ENCODE measurements at regions not wholly inside any gene's neighbourhood (a gene's known extent, or its start where the extent isn't known, plus 50 kb on each side); places are given as distances from the start of the nearest gene placed in this dataset.

GRCh38 chr5:166671811-166672210 is 1619.6 kb upstream of the WWC1 start:
- peaks cover 0 to 17% (median 9%) of the 10 kb centered on the region in 11 donors for H3K9me3 Mint-ChIP-seq
- DNase-seq: no peak
- H3K4me3 Mint-ChIP-seq: no peak overlapping the region
- H3K4me1 Mint-ChIP-seq: no peaks in the 10 kb centered on the region
- intact Hi-C loops (cut with micrococcal nuclease): no loop called here
- no peak overlapping the region for H3K4me3 ChIP-seq (ENCODE audit: low read length)
- CTCF ChIA-PET: no interaction called here
- ATAC-seq: no peak
- POLR2A ChIA-PET: no interaction called here
- no peaks in the 10 kb centered on the region for H3K9me3 ChIP-seq (ENCODE audit: control insufficient read depth in 2 of 3, low read length in 3 of 3)
- no peak overlapping the region for H3K27ac Mint-ChIP-seq
- no peaks in the 10 kb centered on the region for H3K4me1 ChIP-seq (ENCODE audit: control insufficient read depth in 2 of 2, insufficient read depth in 2 of 2, low read length in 2 of 2)
- H3K36me3 Mint-ChIP-seq: no peaks in the 10 kb centered on the region
- H3K27me3 ChIP-seq (ENCODE audit: control insufficient read depth in 2 of 2, insufficient read depth in 2 of 2, low read length in 2 of 2): no peaks in the 10 kb centered on the region
- no peak overlapping the region for H3K27ac ChIP-seq (ENCODE audit: low read depth, low read length)
- no peaks in the 10 kb centered on the region for H3K27me3 Mint-ChIP-seq
- H3K36me3 ChIP-seq (ENCODE audit: control insufficient read depth in 2 of 3, insufficient read depth in 3 of 3, low read length in 3 of 3): no peaks in the 10 kb centered on the region

DNA sequence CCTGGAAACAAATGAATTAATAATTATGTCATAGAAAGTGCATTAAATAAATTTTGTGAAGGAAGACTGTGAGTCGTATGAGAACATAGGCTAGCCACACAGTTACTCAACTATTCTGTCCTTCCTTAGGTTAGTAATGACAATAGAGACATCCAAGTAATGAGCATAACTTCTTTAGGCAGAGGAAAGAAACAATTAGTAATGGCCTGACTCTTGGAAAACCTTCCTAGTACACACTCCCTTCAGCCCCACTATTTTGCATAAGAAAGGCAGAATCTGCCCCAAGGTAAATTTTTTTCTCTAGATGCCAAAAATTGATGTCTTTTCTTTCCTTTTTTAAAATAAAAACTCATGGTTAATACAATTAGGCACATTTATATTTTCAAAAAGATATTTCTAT is 1619.0 kb upstream of the WWC1 start:
- Histone ChIP-seq H3K36me3 (ENCODE audit: control insufficient read depth in 2 of 3, insufficient read depth in 3 of 3, low read length in 3 of 3) (no peaks in the 10 kb centered on the region), H3K27me3 (ENCODE audit: control insufficient read depth in 2 of 2, insufficient read depth in 2 of 2, low read length in 2 of 2) (no peaks in the 10 kb centered on the region), H3K4me3 (ENCODE audit: low read length) (no peak overlapping the region), H3K27ac (ENCODE audit: low read depth, low read length) (no peak overlapping the region), H3K9me3 (ENCODE audit: control insufficient read depth in 2 of 3, low read length in 3 of 3) (no peaks in the 10 kb centered on the region), H3K4me1 (ENCODE audit: control insufficient read depth in 2 of 2, insufficient read depth in 2 of 2, low read length in 2 of 2) (no peaks in the 10 kb centered on the region)
- no peak overlapping the region for H3K27ac Mint-ChIP-seq
- DNase-seq (no peak), ATAC-seq (no peak)
- peaks cover 0 to 17% (median 10%) of the 10 kb centered on the region in 11 donors for H3K9me3 Mint-ChIP-seq
- no peaks in the 10 kb centered on the region for H3K4me1 Mint-ChIP-seq
- POLR2A ChIA-PET: no interaction called here
- H3K27me3 Mint-ChIP-seq: no peaks in the 10 kb centered on the region
- CTCF ChIA-PET: no interaction called here
- intact Hi-C loops (cut with micrococcal nuclease): no loop called here
- H3K4me3 Mint-ChIP-seq: no peak overlapping the region
- H3K36me3 Mint-ChIP-seq: no peaks in the 10 kb centered on the region

DNA sequence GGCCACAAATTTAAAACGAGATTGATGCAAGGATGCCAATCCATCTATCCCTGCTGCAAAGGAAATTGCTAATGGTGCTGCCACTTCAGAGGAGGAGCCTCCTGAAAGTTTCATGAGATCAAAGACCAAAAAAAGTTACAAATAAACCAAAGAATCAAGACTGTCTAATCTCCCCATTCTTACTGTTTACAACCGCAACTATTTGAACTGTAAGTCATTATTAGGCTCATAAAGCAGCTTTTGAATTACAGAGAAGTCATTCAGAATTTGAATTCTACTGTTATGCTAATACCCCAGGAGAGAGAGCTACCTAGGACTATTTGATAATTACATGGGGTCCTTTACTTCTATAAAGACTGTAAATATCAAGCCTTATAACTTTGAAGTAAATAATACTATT is 1613.6 kb upstream of the WWC1 start:
- Mint-ChIP-seq H3K27me3 (no peaks in the 10 kb centered on the region), H3K4me1 (no peaks in the 10 kb centered on the region), H3K36me3 (peaks cover 0 to 5% (median 0%) of the 10 kb centered on the region in 5 donors), H3K27ac (no peak overlapping the region), H3K4me3 (no peak overlapping the region), H3K9me3 (peaks cover 2 to 17% (median 8%) of the 10 kb centered on the region in 11 donors)
- intact Hi-C loops (cut with micrococcal nuclease): no loop called here
- POLR2A ChIA-PET: no interaction called here
- Histone ChIP-seq H3K27ac (ENCODE audit: low read depth, low read length) (no peak overlapping the region), H3K9me3 (ENCODE audit: control insufficient read depth in 2 of 3, low read length in 3 of 3) (no peaks in the 10 kb centered on the region), H3K36me3 (ENCODE audit: control insufficient read depth in 2 of 3, insufficient read depth in 3 of 3, low read length in 3 of 3) (no peaks in the 10 kb centered on the region), H3K4me1 (ENCODE audit: control insufficient read depth in 2 of 2, insufficient read depth in 2 of 2, low read length in 2 of 2) (no peaks in the 10 kb centered on the region), H3K4me3 (ENCODE audit: low read length) (no peak overlapping the region), H3K27me3 (ENCODE audit: control insufficient read depth in 2 of 2, insufficient read depth in 2 of 2, low read length in 2 of 2) (no peaks in the 10 kb centered on the region)
- CTCF ChIA-PET: no interaction called here
- ATAC-seq: no peak
- no peak for DNase-seq

DNA sequence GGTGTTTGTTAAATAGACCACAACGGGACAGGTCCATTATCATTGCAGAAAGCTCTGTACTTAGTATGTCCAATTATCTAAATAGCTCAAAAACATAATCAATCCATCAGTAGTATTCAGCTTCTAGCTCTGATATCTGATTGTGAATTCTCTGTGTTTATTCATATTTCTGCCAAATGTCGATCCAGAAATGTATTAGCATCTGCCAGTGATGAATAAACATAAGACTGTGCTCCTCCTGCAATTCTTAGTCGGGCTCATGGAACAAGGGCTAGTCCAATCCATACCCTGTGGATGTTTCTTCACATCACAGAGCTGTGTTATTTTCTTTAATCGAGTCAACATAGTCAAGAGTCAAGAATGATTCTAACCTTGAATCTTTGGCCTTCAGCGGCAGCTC is 1612.1 kb upstream of the WWC1 start:
- H3K36me3 ChIP-seq (ENCODE audit: control insufficient read depth in 2 of 3, insufficient read depth in 3 of 3, low read length in 3 of 3): no peaks in the 10 kb centered on the region
- Mint-ChIP-seq H3K27me3 (no peaks in the 10 kb centered on the region), H3K27ac (no peak overlapping the region), H3K9me3 (peaks cover 2 to 21% (median 8%) of the 10 kb centered on the region in 11 donors), H3K36me3 (peaks cover 0 to 5% (median 0%) of the 10 kb centered on the region in 5 donors), H3K4me3 (no peak overlapping the region), H3K4me1 (no peaks in the 10 kb centered on the region)
- H3K4me3 ChIP-seq (ENCODE audit: low read length): no peak overlapping the region
- DNase-seq (no peak), ATAC-seq (no peak)
- no peaks in the 10 kb centered on the region for H3K9me3 ChIP-seq (ENCODE audit: control insufficient read depth in 2 of 3, low read length in 3 of 3)
- H3K4me1 ChIP-seq (ENCODE audit: control insufficient read depth in 2 of 2, insufficient read depth in 2 of 2, low read length in 2 of 2): no peaks in the 10 kb centered on the region
- intact Hi-C loops (cut with micrococcal nuclease): no loop called here
- no peaks in the 10 kb centered on the region for H3K27me3 ChIP-seq (ENCODE audit: control insufficient read depth in 2 of 2, insufficient read depth in 2 of 2, low read length in 2 of 2)
- ChIA-PET POLR2A (no interaction called here), CTCF (interaction anchor here (1.2 kb wide), 1 partner anchor 12 kb away, joined by 3 read pairs; no protein-coding TSS in a partner anchor)
- no peak overlapping the region for H3K27ac ChIP-seq (ENCODE audit: low read depth, low read length)

- H3K4me1 Mint-ChIP-seq: no peaks in the 10 kb centered on the region
- intact Hi-C loops (cut with micrococcal nuclease): no loop called here
- H3K36me3 Mint-ChIP-seq: no peaks in the 10 kb centered on the region
- H3K36me3 ChIP-seq (ENCODE audit: control insufficient read depth in 2 of 3, insufficient read depth in 3 of 3, low read length in 3 of 3): no peaks in the 10 kb centered on the region
- H3K27me3 Mint-ChIP-seq: no peaks in the 10 kb centered on the region
- H3K27me3 ChIP-seq (ENCODE audit: control insufficient read depth in 2 of 2, insufficient read depth in 2 of 2, low read length in 2 of 2): no peaks in the 10 kb centered on the region
- no peak for DNase-seq
- no peaks in the 10 kb centered on the region for H3K4me1 ChIP-seq (ENCODE audit: control insufficient read depth in 2 of 2, insufficient read depth in 2 of 2, low read length in 2 of 2)
- no peak for ATAC-seq
- no peak overlapping the region for H3K4me3 Mint-ChIP-seq
- no peaks in the 10 kb centered on the region for H3K9me3 ChIP-seq (ENCODE audit: control insufficient read depth in 2 of 3, low read length in 3 of 3)
- no peak overlapping the region for H3K27ac ChIP-seq (ENCODE audit: low read depth, low read length)
- CTCF ChIA-PET: no interaction called here
- H3K9me3 Mint-ChIP-seq: peaks cover 2 to 16% (median 9%) of the 10 kb centered on the region in 11 donors
- no peak overlapping the region for H3K4me3 ChIP-seq (ENCODE audit: low read length)
- POLR2A ChIA-PET: no interaction called here
- no peak overlapping the region for H3K27ac Mint-ChIP-seq
These were observed 1596.1 kb upstream of the WWC1 start for GRCh38 chr5:166695326-166695725.

GRCh38 chr5:166708291-166708690 is 1583.2 kb upstream of the WWC1 start:
- no peak for DNase-seq
- H3K27ac Mint-ChIP-seq: no peak overlapping the region
- H3K27ac ChIP-seq (ENCODE audit: low read depth, low read length): no peak overlapping the region
- intact Hi-C loops (cut with micrococcal nuclease): no loop called here
- no peaks in the 10 kb centered on the region for H3K9me3 ChIP-seq (ENCODE audit: control insufficient read depth in 2 of 3, low read length in 3 of 3)
- ChIA-PET POLR2A (no interaction called here), CTCF (no interaction called here)
- no peak overlapping the region for H3K4me3 Mint-ChIP-seq
- H3K9me3 Mint-ChIP-seq: peaks cover 0 to 25% (median 11%) of the 10 kb centered on the region in 11 donors
- no peaks in the 10 kb centered on the region for H3K36me3 ChIP-seq (ENCODE audit: control insufficient read depth in 2 of 3, insufficient read depth in 3 of 3, low read length in 3 of 3)
- H3K4me3 ChIP-seq (ENCODE audit: low read length): no peak overlapping the region
- no peaks in the 10 kb centered on the region for H3K4me1 Mint-ChIP-seq
- H3K27me3 ChIP-seq (ENCODE audit: control insufficient read depth in 2 of 2, insufficient read depth in 2 of 2, low read length in 2 of 2): no peaks in the 10 kb centered on the region
- H3K36me3 Mint-ChIP-seq: no peaks in the 10 kb centered on the region
- ATAC-seq: no peak
- H3K4me1 ChIP-seq (ENCODE audit: control insufficient read depth in 2 of 2, insufficient read depth in 2 of 2, low read length in 2 of 2): no peaks in the 10 kb centered on the region
- no peaks in the 10 kb centered on the region for H3K27me3 Mint-ChIP-seq

- ATAC-seq (no peak), DNase-seq (no peak)
- Mint-ChIP-seq H3K27me3 (no peaks in the 10 kb centered on the region), H3K4me1 (no peaks in the 10 kb centered on the region), H3K27ac (no peak overlapping the region), H3K9me3 (peaks cover 0 to 20% (median 13%) of the 10 kb centered on the region in 11 donors), H3K36me3 (no peaks in the 10 kb centered on the region), H3K4me3 (no peak overlapping the region)
- intact Hi-C loops (cut with micrococcal nuclease): no loop called here
- POLR2A ChIA-PET: interaction anchor here (0.5 kb wide), 1 partner anchor 264 kb away, joined by 3 read pairs; no protein-coding TSS in a partner anchor
- CTCF ChIA-PET: no interaction called here
- Histone ChIP-seq H3K4me1 (ENCODE audit: control insufficient read depth in 2 of 2, insufficient read depth in 2 of 2, low read length in 2 of 2) (no peaks in the 10 kb centered on the region), H3K4me3 (ENCODE audit: low read length) (no peak overlapping the region), H3K36me3 (ENCODE audit: control insufficient read depth in 2 of 3, insufficient read depth in 3 of 3, low read length in 3 of 3) (no peaks in the 10 kb centered on the region), H3K27ac (ENCODE audit: low read depth, low read length) (no peak overlapping the region), H3K9me3 (ENCODE audit: control insufficient read depth in 2 of 3, low read length in 3 of 3) (peaks cover 0 to 3% (median 0%) of the 10 kb centered on the region in 3 experiments), H3K27me3 (ENCODE audit: control insufficient read depth in 2 of 2, insufficient read depth in 2 of 2, low read length in 2 of 2) (no peaks in the 10 kb centered on the region)
These were observed 1581.8 kb upstream of the WWC1 start for GRCh38 chr5:166709691-166710090.

All from naive thymus-derived CD4-positive, alpha-beta T cell (primary cell).